C4-2B (cell line): ENCODE measurements at regions not wholly inside any gene's neighbourhood (a gene's known extent, or its start where the extent isn't known, plus 50 kb on each side); places are given as distances from the start of the nearest gene placed in this dataset.

Experiments
- ZFX ChIP-seq: fragments of 450-650 bp; IDR thresholded peaks from 2 replicates; pipeline ENCODE4 v1.6.1; 2017
- TF ChIP-seq, protein P1 (sequence below): fragments of 450-650 bp; conservative IDR thresholded peaks from 2 replicates; pipeline ENCODE4 v1.5.1; 2017; ENCODE audit warnings: mild to moderate bottlenecking

DNA sequence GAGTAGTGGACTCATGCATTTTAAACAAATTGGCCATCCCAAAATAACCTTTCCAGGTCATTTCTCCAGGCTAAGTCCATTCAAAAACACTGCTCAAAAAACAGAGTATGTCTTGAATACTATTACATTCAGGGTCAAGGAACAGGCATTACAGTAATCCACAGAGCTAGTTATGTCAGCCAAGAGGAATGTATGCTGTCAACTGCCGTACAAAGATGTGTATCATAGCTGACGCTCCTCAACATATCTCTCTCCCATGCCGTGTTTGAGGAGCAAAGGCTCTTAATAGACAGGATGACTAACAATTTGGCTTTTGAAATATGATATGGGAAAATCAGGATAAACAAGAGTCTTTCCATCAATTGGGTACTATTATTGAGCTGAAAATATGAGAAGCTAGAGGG is 68.8 kb upstream of the KCTD1 start:
- TF ChIP-seq, protein P1, sequence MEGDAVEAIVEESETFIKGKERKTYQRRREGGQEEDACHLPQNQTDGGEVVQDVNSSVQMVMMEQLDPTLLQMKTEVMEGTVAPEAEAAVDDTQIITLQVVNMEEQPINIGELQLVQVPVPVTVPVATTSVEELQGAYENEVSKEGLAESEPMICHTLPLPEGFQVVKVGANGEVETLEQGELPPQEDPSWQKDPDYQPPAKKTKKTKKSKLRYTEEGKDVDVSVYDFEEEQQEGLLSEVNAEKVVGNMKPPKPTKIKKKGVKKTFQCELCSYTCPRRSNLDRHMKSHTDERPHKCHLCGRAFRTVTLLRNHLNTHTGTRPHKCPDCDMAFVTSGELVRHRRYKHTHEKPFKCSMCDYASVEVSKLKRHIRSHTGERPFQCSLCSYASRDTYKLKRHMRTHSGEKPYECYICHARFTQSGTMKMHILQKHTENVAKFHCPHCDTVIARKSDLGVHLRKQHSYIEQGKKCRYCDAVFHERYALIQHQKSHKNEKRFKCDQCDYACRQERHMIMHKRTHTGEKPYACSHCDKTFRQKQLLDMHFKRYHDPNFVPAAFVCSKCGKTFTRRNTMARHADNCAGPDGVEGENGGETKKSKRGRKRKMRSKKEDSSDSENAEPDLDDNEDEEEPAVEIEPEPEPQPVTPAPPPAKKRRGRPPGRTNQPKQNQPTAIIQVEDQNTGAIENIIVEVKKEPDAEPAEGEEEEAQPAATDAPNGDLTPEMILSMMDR, result no peak
- TF ChIP-seq ZFX, result no peak
